ENCODE measurements at regions not wholly inside any gene's neighbourhood (a gene's known extent, or its start where the extent isn't known, plus 50 kb on each side); places are given as distances from the start of the nearest gene placed in this dataset.
A peak's percentile ranks its signal among the peaks of the same experiment; 100 is the strongest.

DNA sequence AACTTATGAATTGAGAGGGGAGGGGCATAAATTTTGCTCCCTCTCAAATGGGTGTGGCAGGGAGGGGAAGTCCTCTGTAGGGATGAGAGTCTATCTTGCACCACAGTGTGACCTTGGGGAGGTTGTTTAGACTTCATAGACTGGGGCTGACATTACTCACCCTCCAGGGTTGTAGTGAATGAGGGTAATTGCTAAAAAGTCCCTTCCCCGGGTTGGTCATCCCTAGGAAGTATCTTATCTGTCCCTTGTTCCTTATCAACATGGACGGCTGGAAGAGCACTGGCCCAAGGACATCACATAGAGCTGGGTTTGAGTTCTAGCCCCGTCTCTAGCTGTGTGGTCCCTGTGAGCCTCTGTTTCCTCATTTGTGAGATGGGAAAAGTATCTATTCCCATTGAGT lies 52.4 kb upstream of the SLC2A1 start:
- H3K4me1 ChIP-seq, result peaks cover 32% of the 10 kb centered on the region
- TF ChIP-seq EP300 (IDR thresholded peaks at IDR 0.05), result no peak
- TF ChIP-seq POLR2AphosphoS5 (IDR thresholded peaks at IDR 0.05), result no peak
- TF ChIP-seq, protein P1, sequence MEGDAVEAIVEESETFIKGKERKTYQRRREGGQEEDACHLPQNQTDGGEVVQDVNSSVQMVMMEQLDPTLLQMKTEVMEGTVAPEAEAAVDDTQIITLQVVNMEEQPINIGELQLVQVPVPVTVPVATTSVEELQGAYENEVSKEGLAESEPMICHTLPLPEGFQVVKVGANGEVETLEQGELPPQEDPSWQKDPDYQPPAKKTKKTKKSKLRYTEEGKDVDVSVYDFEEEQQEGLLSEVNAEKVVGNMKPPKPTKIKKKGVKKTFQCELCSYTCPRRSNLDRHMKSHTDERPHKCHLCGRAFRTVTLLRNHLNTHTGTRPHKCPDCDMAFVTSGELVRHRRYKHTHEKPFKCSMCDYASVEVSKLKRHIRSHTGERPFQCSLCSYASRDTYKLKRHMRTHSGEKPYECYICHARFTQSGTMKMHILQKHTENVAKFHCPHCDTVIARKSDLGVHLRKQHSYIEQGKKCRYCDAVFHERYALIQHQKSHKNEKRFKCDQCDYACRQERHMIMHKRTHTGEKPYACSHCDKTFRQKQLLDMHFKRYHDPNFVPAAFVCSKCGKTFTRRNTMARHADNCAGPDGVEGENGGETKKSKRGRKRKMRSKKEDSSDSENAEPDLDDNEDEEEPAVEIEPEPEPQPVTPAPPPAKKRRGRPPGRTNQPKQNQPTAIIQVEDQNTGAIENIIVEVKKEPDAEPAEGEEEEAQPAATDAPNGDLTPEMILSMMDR (IDR thresholded peaks at IDR 0.05), result no peak
- no peak for TF ChIP-seq POLR2A (IDR thresholded peaks at IDR 0.05)
- 84% methylated on average over 3 of the region's 3 CpGs for WGBS

DNA sequence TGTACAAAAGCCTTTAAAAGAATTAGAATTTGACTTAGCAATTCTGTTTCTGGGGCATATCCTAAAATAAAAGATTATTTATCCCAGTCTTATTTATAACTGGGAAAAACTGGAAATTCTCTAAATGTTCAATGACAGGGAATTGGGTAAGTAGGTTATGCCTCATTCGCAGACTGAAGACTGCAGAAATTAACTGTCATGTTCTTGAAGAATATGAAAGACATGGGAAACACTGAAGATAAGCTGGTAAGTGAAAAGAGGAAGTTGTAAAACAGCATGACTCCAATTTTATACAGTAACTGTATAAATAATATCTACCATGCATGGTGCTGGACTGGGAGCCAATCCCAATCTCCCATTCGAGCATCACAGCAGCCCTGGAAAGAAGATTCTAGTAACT lies 50.6 kb upstream of the SLC2A1 start:
- no peak for DNase-seq (ENCODE audit: low spot score in 2 of 2)
- Histone ChIP-seq H3K27ac (no peak overlapping the region), H3K27me3 (peaks cover 19% of the 10 kb centered on the region), H3K36me3 (no peaks in the 10 kb centered on the region), H3K4me1 (peaks cover 38% of the 10 kb centered on the region), H3K4me3 (no peak overlapping the region), H3K9me3 (no peaks in the 10 kb centered on the region)
- no peak for TF ChIP-seq POLR2A (IDR thresholded peaks at IDR 0.05)
- 60% methylated on average over 2 of the region's 2 CpGs for WGBS

More for the DNA sequence above, 52.4 kb upstream of the SLC2A1 start:
- Histone ChIP-seq H3K27ac (no peak overlapping the region), H3K9me3 (no peaks in the 10 kb centered on the region), H3K36me3 (no peaks in the 10 kb centered on the region), H3K4me3 (no peak overlapping the region), H3K27me3 (peaks cover 15% of the 10 kb centered on the region)
- DNase-seq (ENCODE audit: low spot score in 2 of 2), result no peak

DNA sequence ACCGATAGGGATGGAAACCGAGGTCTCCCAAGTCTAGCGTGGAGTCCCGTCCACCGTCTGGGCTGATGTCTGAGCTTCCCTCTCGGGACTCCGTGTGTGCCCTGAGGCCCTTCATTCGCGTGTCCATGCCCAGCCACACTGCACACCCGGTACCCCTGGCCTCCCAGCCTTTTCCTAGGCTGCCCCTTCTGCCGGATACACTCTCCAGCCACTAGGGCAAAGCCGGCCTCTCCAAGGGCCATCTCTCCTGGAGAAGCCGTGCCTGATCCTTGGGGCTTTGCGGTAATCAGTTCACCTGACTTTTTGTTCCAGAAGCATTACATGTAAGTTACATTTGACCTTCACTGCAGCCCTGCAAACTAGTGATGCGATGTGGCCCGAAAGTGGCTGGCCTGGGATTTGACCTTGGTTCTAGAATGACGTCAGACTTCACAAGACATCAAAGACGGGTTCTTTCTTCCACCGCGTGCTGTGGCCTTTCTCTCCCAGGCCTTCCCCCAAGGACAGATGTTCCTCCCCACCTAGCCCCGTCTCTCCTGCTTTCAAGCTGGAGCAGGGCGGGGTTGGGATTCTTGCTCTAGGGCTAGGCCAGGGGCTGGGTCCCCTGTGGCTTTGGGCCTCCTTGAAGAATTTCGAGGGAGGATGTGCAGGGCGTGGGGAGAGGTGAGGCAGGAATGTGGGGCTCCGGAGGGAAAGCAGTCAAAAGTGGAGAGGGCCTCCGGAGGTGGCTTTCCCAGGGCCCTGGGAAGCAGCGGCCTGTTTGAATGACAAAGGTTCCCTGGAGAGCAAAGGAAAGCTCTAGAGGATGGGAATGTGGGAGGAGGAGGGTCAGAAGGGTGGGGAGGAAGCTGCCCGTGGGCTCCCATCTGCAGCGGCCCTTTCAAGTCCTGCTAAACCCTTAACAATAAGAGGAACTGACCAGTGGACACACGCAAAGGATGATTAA lies 49.7 kb upstream of the SLC2A1 start:
- TF ChIP-seq EP300 (IDR thresholded peaks at IDR 0.05) (no peak), POLR2AphosphoS5 (IDR thresholded peaks at IDR 0.05) (no peak), POLR2A (IDR thresholded peaks at IDR 0.05) (no peak)
- TF ChIP-seq, protein P1 (IDR thresholded peaks at IDR 0.05), result no peak
- Histone ChIP-seq H3K4me1 (peaks cover 38% of the 10 kb centered on the region), H3K36me3 (no peaks in the 10 kb centered on the region), H3K27me3 (peaks cover 19% of the 10 kb centered on the region), H3K9me3 (no peaks in the 10 kb centered on the region), H3K27ac (peak overlapping the region; percentile 69), H3K4me3 (no peak overlapping the region)
- no peak for DNase-seq (ENCODE audit: low spot score in 2 of 2)
- 56% methylated on average over 28 of the region's 30 CpGs for WGBS

All from suprapubic skin (tissue), 4 donors.